K562 (cell line): ENCODE measurements at regions not wholly inside any gene's neighbourhood (a gene's known extent, or its start where the extent isn't known, plus 50 kb on each side); places are given as distances from the start of the nearest gene placed in this dataset.
A peak's percentile ranks its signal among the peaks of the same experiment; 100 is the strongest.

Experiments
- ATAC-seq: fragments of 200-7000 bp; cut with Tn5 transposase; 3 replicates; pipeline ENCODE4 v1.9.1; 2020; ENCODE audit warnings: moderate library complexity
- BruUV-seq: library from RNA; stranded (reverse); fragments of 400-500 nt; replicated peaks from 2 replicates; lab custom pipeline; 2021; lab: Mats Ljungman, UMichigan
- CTCF ChIA-PET: fragments of 300-600 bp; formaldehyde crosslinking; extraction: SDS; loops from one replicate; lab custom pipeline; 2021; ENCODE audit warnings: low intra/inter-chr PET ratio; lab: Yijun Ruan, JAX
- POLR2A ChIA-PET: fragments of 300-600, 350-650 bp; sonication (Branson Sonifier 250); formaldehyde crosslinking; extraction: SDS; loops from one replicate; lab custom pipeline; 2021; ENCODE audit warnings: antibody characterized with exemption, inconsistent platforms; lab: Yijun Ruan, JAX
- DNase-seq, 4 experiments: peaks; one replicate each; pipeline versions ENCODE4 v3.0.0 to v3.0.0-alpha.2; 2011 to 2018; ENCODE audit warnings: low spot score in 3 of 4, mixed read lengths in 3 of 4; ENCODE audit errors: extremely low read depth in 1 of 4
- FAIRE-seq: peaks from 2 replicates; lab custom pipeline; 2011; peaks lifted over from hg19 to GRCh38; lab: Jason Lieb, UNC
- H2AFZ ChIP-seq: 2 replicates; pipeline ENCODE4 v1.6.0; 2011; ENCODE audit warnings: low read depth, low read length, control low read depth, inconsistent platforms
- H3K27ac ChIP-seq: fragments of 200-600 bp; 3 replicates; pipeline ENCODE4 v1.8.0; 2011; ENCODE audit warnings: low read depth, mild to moderate bottlenecking, control low read depth, inconsistent platforms, low read length, moderate library complexity, mixed read lengths; ENCODE audit errors: extremely low read depth
- H3K27me3 ChIP-seq, 2 experiments: fragments of 300-600 bp in 1 of 2; 2 replicates in 1 of 2; 3 replicates in 1 of 2; pipeline versions ENCODE4 v1.6.0 to v1.8.0; 2011; ENCODE audit warnings: inconsistent platforms in 2 of 2, low read length in 2 of 2, mild to moderate bottlenecking in 1 of 2, mixed read lengths in 1 of 2, moderate library complexity in 1 of 2; ENCODE audit not compliant: control insufficient read depth in 2 of 2, insufficient read depth in 2 of 2
- H3K36me3 ChIP-seq: fragments of 300-600 bp; 3 replicates; pipeline ENCODE4 v1.8.0; 2011; ENCODE audit warnings: mild to moderate bottlenecking, low read length, inconsistent platforms; ENCODE audit not compliant: control insufficient read depth, insufficient read depth
- H3K4me1 ChIP-seq, 2 experiments: fragments of 200-600 bp in 1 of 2; replicated peaks in 1 of 2; 2 replicates in 1 of 2; 3 replicates in 1 of 2; pipeline versions ENCODE4 v1.5.1 to v1.8.0; 2011; ENCODE audit warnings: inconsistent platforms in 2 of 2, low read length in 2 of 2, mild to moderate bottlenecking in 1 of 2, mixed read lengths in 1 of 2, moderate library complexity in 1 of 2; ENCODE audit not compliant: control insufficient read depth in 2 of 2, insufficient read depth in 2 of 2
- H3K4me2 ChIP-seq: 2 replicates; pipeline ENCODE4 v1.6.1; 2011; ENCODE audit warnings: low read length, control low read depth, inconsistent platforms, mixed read lengths; ENCODE audit not compliant: insufficient read depth
- H3K4me3 ChIP-seq: fragments of 200-600 bp; sonication (generic), shearing (Covaris generic); 2 replicates; pipeline ENCODE4 v1.5.1; 2016; ENCODE audit warnings: control low read depth, inconsistent platforms
- H3K79me2 ChIP-seq: fragments of 200-600 bp; 3 replicates; pipeline ENCODE4 v1.8.0; 2011; ENCODE audit warnings: low read length, inconsistent platforms; ENCODE audit not compliant: control insufficient read depth, insufficient read depth
- H3K9ac ChIP-seq, 2 experiments: 2 replicates each; pipeline versions ENCODE4 v1.6.0 to v1.6.1; 2011; ENCODE audit warnings: low read depth in 2 of 2, low read length in 2 of 2, control low read depth in 1 of 2, inconsistent platforms in 1 of 2, mild to moderate bottlenecking in 1 of 2, mixed read lengths in 1 of 2; ENCODE audit not compliant: insufficient read depth in 1 of 2
- H3K9me1 ChIP-seq: one replicate; pipeline ENCODE4 v1.6.0; 2011; ENCODE audit warnings: inconsistent platforms, mild to moderate bottlenecking, low read length, moderate library complexity; ENCODE audit not compliant: control insufficient read depth, insufficient read depth
- H3K9me3 ChIP-seq: replicated peaks from 2 replicates; pipeline ENCODE4 v1.5.1; 2011; ENCODE audit warnings: low read depth, low read length, inconsistent platforms; ENCODE audit not compliant: control insufficient read depth, insufficient read depth
- H4K20me1 ChIP-seq: replicated peaks from 2 replicates; pipeline ENCODE4 v1.6.1; 2011; ENCODE audit warnings: low read length, inconsistent platforms, mixed read lengths; ENCODE audit not compliant: control insufficient read depth, insufficient read depth
- ADNP ChIP-seq: fragments of 200-800 bp; sonication (Bioruptor generic); IDR thresholded peaks from 2 replicates; pipeline ENCODE4 v1.6.1; 2016; ENCODE audit warnings: missing genetic modification characterization, missing compliant biosample characterization
- GATA2 ChIP-seq: sonication (generic); formaldehyde crosslinking; IDR thresholded peaks from 2 replicates; pipeline ENCODE4 v1.4.0; 2020; ENCODE audit warnings: mild to moderate bottlenecking, missing genetic modification reagents
- HES1 ChIP-seq: fragments of 450-650 bp; IDR thresholded peaks from 2 replicates; pipeline ENCODE4 v1.6.1; 2016; ENCODE audit warnings: low read depth, mild to moderate bottlenecking, moderate library complexity
- POLR2AphosphoS2 ChIP-seq: IDR thresholded peaks from 2 replicates; pipeline ENCODE4 v1.6.1; 2012; ENCODE audit warnings: low read length, improper control_type of control experiment
- RBM25 ChIP-seq: fragments of 200-400 bp; formaldehyde crosslinking; IDR thresholded peaks from 2 replicates; pipeline ENCODE4 v1.6.1; 2018; ENCODE audit warnings: low read length, low read depth, moderate library complexity; ENCODE audit not compliant: severe bottlenecking
- SIX5 ChIP-seq, 2 experiments: IDR thresholded peaks; 2 replicates each; pipeline ENCODE4 v1.6.1; 2011; ENCODE audit warnings: low read length in 2 of 2, borderline replicate concordance in 1 of 2, low read depth in 1 of 2, mild to moderate bottlenecking in 1 of 2, moderate library complexity in 1 of 2; ENCODE audit not compliant: insufficient read depth in 1 of 2
- TBP ChIP-seq: optimal IDR thresholded peaks from 2 replicates; pipeline ENCODE3; 2011; ENCODE audit warnings: low read depth, low read length, improper control_type of control experiment
- ZFX ChIP-seq: sonication (generic); formaldehyde crosslinking; IDR thresholded peaks from 2 replicates; pipeline ENCODE4 v1.8.0; 2022; ENCODE audit warnings: mild to moderate bottlenecking, missing genetic modification reagents, moderate library complexity
- ZNF197 ChIP-seq: fragments of 200-800 bp; sonication (Bioruptor generic); IDR thresholded peaks from 2 replicates; pipeline ENCODE4 v1.6.1; 2016; ENCODE audit warnings: low read depth, missing genetic modification characterization, missing compliant biosample characterization
- ZNF239 ChIP-seq: fragments of 250-450 bp; sonication (Bioruptor Pico); IDR thresholded peaks from 2 replicates; pipeline ENCODE4 v1.4.0; 2020; ENCODE audit warnings: mild to moderate bottlenecking
- ZNF766 ChIP-seq: fragments of 200-800 bp; sonication (Bioruptor generic); conservative IDR thresholded peaks from 2 replicates; pipeline ENCODE4 v1.6.1; 2016; ENCODE audit warnings: missing genetic modification characterization, missing compliant biosample characterization
- WGBS: fragments of 100-300 bp; shearing (Covaris generic); methylation state at CpG from one replicate; pipeline ENCODE4 v1.1.6; 2016; ENCODE audit warnings: low coverage, mixed read lengths; ENCODE audit not compliant: insufficient coverage; ENCODE audit errors: missing lambda C conversion rate; 5-methylcytosine and 5-hydroxymethylcytosine counted together
- in situ Hi-C: fragments of 300-500 bp; cut with MboI; formaldehyde crosslinking; loops from 4 replicates; pipeline ENCODE4 v1.15.0; 2018; ENCODE audit warnings: inconsistent platforms, mixed read lengths
- intact Hi-C: fragments of 100-400 bp; cut with micrococcal nuclease; formaldehyde crosslinking; loops from 2 replicates; pipeline ENCODE4 v1.14.2; 2022

GRCh38 chr12:116473416-116473815 is 85.8 kb upstream of the MAP1LC3B2 start:
- Histone ChIP-seq H3K9ac (no peak overlapping the region), H3K79me2 (no peaks in the 10 kb centered on the region), H3K4me2 (no peak overlapping the region), H3K9me1 (no peaks in the 10 kb centered on the region), H3K9me3 (no peaks in the 10 kb centered on the region; the same call in 1 of the 2 replicates), H3K4me1 (no peaks in the 10 kb centered on the region; a peak in 1 of 5 replicates), H3K36me3 (no peaks in the 10 kb centered on the region), H4K20me1 (no peaks in the 10 kb centered on the region), H3K27me3 (no peaks in the 10 kb centered on the region), H3K4me3 (no peak overlapping the region), H2AFZ (no peak overlapping the region), H3K27ac (no peak overlapping the region)
- in situ Hi-C loops: no loop called here
- no TSS peak for BruUV-seq
- intact Hi-C loops: no loop called here
- ChIA-PET CTCF (no interaction called here), POLR2A (no interaction called here)
- WGBS: 54% methylated on average over 1 of the region's 1 CpG
- FAIRE-seq (no peak), ATAC-seq (no peak), DNase-seq (no peak)
- TF ChIP-seq GATA2 (CRISPR knock-in tag) (no peak), ZFX (CRISPR knock-in tag) (no peak), SIX5 (IDR thresholded peaks at IDR 0.05; ENCODE audit: borderline replicate concordance in 1 of 2, insufficient read depth in 1 of 2, low read depth in 1 of 2, low read length in 2 of 2) (no peak), POLR2AphosphoS2 (no peak), TBP (no peak)

- H3K4me1 ChIP-seq: no peaks in the 10 kb centered on the region
- no peaks in the 10 kb centered on the region for H3K79me2 ChIP-seq
- no peak overlapping the region for H2AFZ ChIP-seq
- no peaks in the 10 kb centered on the region for H3K9me1 ChIP-seq
- H3K4me2 ChIP-seq: no peak overlapping the region
- intact Hi-C loops: no loop called here
- no peak overlapping the region for H3K4me3 ChIP-seq
- FAIRE-seq: no peak
- no peaks in the 10 kb centered on the region for H3K36me3 ChIP-seq
- ChIA-PET POLR2A (no interaction called here), CTCF (no interaction called here)
- BruUV-seq: no TSS peak
- WGBS: 21% methylated on average over 1 of the region's 1 CpG
- no peak overlapping the region for H3K9ac ChIP-seq
- no peak for DNase-seq
- no peak for TF ChIP-seq ZNF197
- peak; percentile 89 for TF ChIP-seq ZNF239 (CRISPR knock-in tag)
- TF ChIP-seq ADNP (tag): 0 out of 2 replicates have a peak, but pooled peaks have one; percentile 1
- no peak for TF ChIP-seq HES1
- TF ChIP-seq RBM25: peak; percentile 44
- TF ChIP-seq ZNF766 (CRISPR knock-in tag): no peak
- H4K20me1 ChIP-seq: no peaks in the 10 kb centered on the region
- ATAC-seq: no peak
- no peak overlapping the region for H3K27ac ChIP-seq
- in situ Hi-C loops: no loop called here
- H3K27me3 ChIP-seq: no peaks in the 10 kb centered on the region
- no peaks in the 10 kb centered on the region; the same call in 1 of the 2 replicates for H3K9me3 ChIP-seq
Observed at GRCh38 chr12:116474331-116474730, 84.8 kb upstream of the MAP1LC3B2 start.
